Trophoblast cell (in vitro differentiated cells and primary cell): ENCODE measurements at regions not wholly inside any gene's neighbourhood (a gene's known extent, or its start where the extent isn't known, plus 50 kb on each side); places are given as distances from the start of the nearest gene placed in this dataset.
A peak's percentile ranks its signal among the peaks of the same experiment; 100 is the strongest.

Experiments used
- DNase-seq, 2 donors: peaks; one replicate each; pipeline ENCODE4 v3.0.0-alpha.2; 2016
- H2AFZ ChIP-seq: 2 replicates; pipeline ENCODE4 v1.6.1; 2013; ENCODE audit warnings: low read length, moderate library complexity, mild to moderate bottlenecking; ENCODE audit not compliant: insufficient read depth, poor library complexity
- H2AK5ac ChIP-seq: 2 replicates; pipeline ENCODE4 v1.6.1; 2013; ENCODE audit warnings: mild to moderate bottlenecking, low read length
- H2BK120ac ChIP-seq: 2 replicates; pipeline ENCODE4 v1.6.1; 2013; ENCODE audit warnings: low read length, mild to moderate bottlenecking, moderate library complexity; ENCODE audit not compliant: insufficient read depth, poor library complexity
- H2BK12ac ChIP-seq: 2 replicates; pipeline ENCODE4 v1.6.1; 2013; ENCODE audit warnings: mild to moderate bottlenecking, low read length, moderate library complexity
- H2BK5ac ChIP-seq: 2 replicates; pipeline ENCODE4 v1.6.1; 2013; ENCODE audit warnings: low read length, low read depth, moderate library complexity, mild to moderate bottlenecking; ENCODE audit not compliant: poor library complexity
- H3K14ac ChIP-seq: 2 replicates; pipeline ENCODE4 v1.6.1; 2013; ENCODE audit warnings: mild to moderate bottlenecking, low read length
- H3K18ac ChIP-seq: 2 replicates; pipeline ENCODE4 v1.6.1; 2013; ENCODE audit warnings: mild to moderate bottlenecking, low read length
- H3K23ac ChIP-seq: 2 replicates; pipeline ENCODE4 v1.6.1; 2013; ENCODE audit warnings: low read length
- H3K27ac ChIP-seq: 2 replicates; pipeline ENCODE4 v1.5.1; 2013; ENCODE audit warnings: low read depth, mild to moderate bottlenecking, inconsistent platforms, low read length, moderate library complexity
- H3K27me3 ChIP-seq: 2 replicates; pipeline ENCODE4 v1.6.1; 2013; ENCODE audit warnings: inconsistent platforms, mild to moderate bottlenecking, low read length, moderate library complexity; ENCODE audit not compliant: insufficient read depth
- H3K36me3 ChIP-seq, 2 experiments: 1 replicate in 1 of 2; 2 replicates in 1 of 2; pipeline ENCODE4 v1.6.1; 2013; ENCODE audit warnings: low read length in 2 of 2, mild to moderate bottlenecking in 2 of 2, moderate library complexity in 1 of 2; ENCODE audit not compliant: insufficient read depth in 2 of 2, control insufficient read depth in 1 of 2
- H3K4ac ChIP-seq: 2 replicates; pipeline ENCODE4 v1.6.1; 2013; ENCODE audit warnings: low read depth, mild to moderate bottlenecking, low read length, moderate library complexity
- H3K4me1 ChIP-seq, 2 experiments: 1 replicate in 1 of 2; 2 replicates in 1 of 2; pipeline ENCODE4 v1.6.1; 2013; ENCODE audit warnings: low read length in 2 of 2, mild to moderate bottlenecking in 2 of 2, moderate library complexity in 1 of 2; ENCODE audit not compliant: insufficient read depth in 2 of 2, control insufficient read depth in 1 of 2
- H3K4me2 ChIP-seq: 2 replicates; pipeline ENCODE4 v1.6.1; 2013; ENCODE audit warnings: inconsistent platforms, mild to moderate bottlenecking, low read length, moderate library complexity
- H3K4me3 ChIP-seq: 2 replicates; pipeline ENCODE4 v1.5.1; 2013; ENCODE audit warnings: mild to moderate bottlenecking, low read depth, low read length, inconsistent platforms
- H3K79me1 ChIP-seq: one replicate; pipeline ENCODE4 v1.6.1; 2013; ENCODE audit warnings: low read length
- H3K79me2 ChIP-seq: 2 replicates; pipeline ENCODE4 v1.6.1; 2013; ENCODE audit warnings: low read length, mild to moderate bottlenecking; ENCODE audit not compliant: control insufficient read depth, insufficient read depth, poor library complexity
- H3K9ac ChIP-seq: 2 replicates; pipeline ENCODE4 v1.6.1; 2013; ENCODE audit warnings: mild to moderate bottlenecking, low read length
- H3K9me3 ChIP-seq: 2 replicates; pipeline ENCODE4 v1.6.1; 2013; ENCODE audit warnings: low read depth, mild to moderate bottlenecking, control low read depth, inconsistent platforms, low read length; ENCODE audit not compliant: insufficient read depth
- H4K12ac ChIP-seq: 2 replicates; pipeline ENCODE4 v1.6.1; 2013; ENCODE audit warnings: low read depth, mild to moderate bottlenecking, low read length, moderate library complexity
- H4K8ac ChIP-seq: 2 replicates; pipeline ENCODE4 v1.6.1; 2013; ENCODE audit warnings: low read depth, mild to moderate bottlenecking, low read length, moderate library complexity
- H4K91ac ChIP-seq: one replicate; pipeline ENCODE4 v1.6.1; 2013; ENCODE audit warnings: low read depth, mild to moderate bottlenecking, low read length, moderate library complexity
- WGBS: extraction: QIAGEN DNeasy Blood & Tissue Kit; methylation state at CpG from one replicate; pipeline ENCODE4 v1.1.7; 2013; ENCODE audit warnings: missing lambda C conversion rate; ENCODE audit not compliant: insufficient read length, insufficient coverage; ENCODE audit errors: extremely low coverage; 5-methylcytosine and 5-hydroxymethylcytosine counted together

GRCh38 chr16:65700596-65700995, 578.7 kb upstream of the CDH11 start:
- Histone ChIP-seq H3K79me2 (no peaks in the 10 kb centered on the region), H4K91ac (no peak overlapping the region), H3K27ac (no peak overlapping the region)

GRCh38 chr16:65698791-65699321, 577.0 kb upstream of the CDH11 start:
- no peak overlapping the region for H3K9ac ChIP-seq
- no peak overlapping the region for H4K8ac ChIP-seq
- no peak overlapping the region for H2BK120ac ChIP-seq
- WGBS, result no CpG with 5 or more reads among the region's 4 CpGs
- H3K4ac ChIP-seq, result no peak overlapping the region
- no peak overlapping the region for H3K14ac ChIP-seq
- no peaks in the 10 kb centered on the region for H3K36me3 ChIP-seq
- no peak overlapping the region for H2AFZ ChIP-seq
- H3K79me1 ChIP-seq, result peaks cover under 1% of the 10 kb centered on the region
- peaks cover 3% of the 10 kb centered on the region in 2 experiments for H3K4me1 ChIP-seq
- H4K91ac ChIP-seq, result no peak overlapping the region
- H4K12ac ChIP-seq, result no peak overlapping the region
- no peaks in the 10 kb centered on the region for H3K27me3 ChIP-seq
- H2AK5ac ChIP-seq, result no peak overlapping the region
- H2BK12ac ChIP-seq, result no peak overlapping the region
- no peaks in the 10 kb centered on the region for H3K79me2 ChIP-seq
- no peaks in the 10 kb centered on the region for H3K9me3 ChIP-seq
- H3K23ac ChIP-seq, result no peak overlapping the region
- H3K4me3 ChIP-seq, result no peak overlapping the region
- no peak overlapping the region for H3K4me2 ChIP-seq
- no peak overlapping the region for H3K18ac ChIP-seq
- no peak for DNase-seq
- H2BK5ac ChIP-seq, result no peak overlapping the region
- H3K27ac ChIP-seq, result no peak overlapping the region

More at GRCh38 chr16:65700596-65700995, 578.7 kb upstream of the CDH11 start:
- DNase-seq, result peak in 1 of 2 donors; percentile 12
- H3K4ac ChIP-seq, result no peak overlapping the region
- no peak overlapping the region for H3K4me3 ChIP-seq
- H3K23ac ChIP-seq, result no peak overlapping the region
- H3K79me1 ChIP-seq, result peaks cover 2% of the 10 kb centered on the region
- no peak overlapping the region for H3K18ac ChIP-seq
- H4K12ac ChIP-seq, result no peak overlapping the region
- H3K14ac ChIP-seq, result no peak overlapping the region
- H3K4me1 ChIP-seq, result peaks cover 3% of the 10 kb centered on the region in 2 experiments
- H2BK120ac ChIP-seq, result no peak overlapping the region
- H3K27me3 ChIP-seq, result no peaks in the 10 kb centered on the region
- H2BK5ac ChIP-seq, result no peak overlapping the region
- WGBS, result no CpG with 5 or more reads among the region's 2 CpGs
- H3K9ac ChIP-seq, result no peak overlapping the region
- H4K8ac ChIP-seq, result no peak overlapping the region
- no peak overlapping the region for H2BK12ac ChIP-seq
- H2AFZ ChIP-seq, result no peak overlapping the region
- H3K36me3 ChIP-seq, result no peaks in the 10 kb centered on the region
- H3K4me2 ChIP-seq, result no peak overlapping the region
- H2AK5ac ChIP-seq, result no peak overlapping the region
- no peaks in the 10 kb centered on the region for H3K9me3 ChIP-seq

- Histone ChIP-seq H2BK5ac (no peak overlapping the region), H2AFZ (no peak overlapping the region), H3K9ac (no peak overlapping the region), H4K8ac (no peak overlapping the region), H4K12ac (no peak overlapping the region), H3K4ac (no peak overlapping the region), H4K91ac (no peak overlapping the region), H3K27me3 (no peaks in the 10 kb centered on the region), H3K4me1 (no peaks in the 10 kb centered on the region), H2BK120ac (no peak overlapping the region), H3K4me3 (no peak overlapping the region), H3K79me2 (no peaks in the 10 kb centered on the region), H3K36me3 (no peaks in the 10 kb centered on the region), H3K23ac (no peak overlapping the region), H2BK12ac (no peak overlapping the region), H3K4me2 (no peak overlapping the region), H3K18ac (no peak overlapping the region), H3K27ac (no peak overlapping the region), H2AK5ac (no peak overlapping the region), H3K79me1 (no peaks in the 10 kb centered on the region), H3K9me3 (no peaks in the 10 kb centered on the region), H3K14ac (no peak overlapping the region)
- DNase-seq, result no peak
- WGBS, result no CpG with 5 or more reads among the region's 5 CpGs
Measured at GRCh38 chr16:65697521-65697920, 575.7 kb upstream of the CDH11 start.

GRCh38 chr16:65697065-65697464, 575.2 kb upstream of the CDH11 start:
- H2AFZ ChIP-seq, result no peak overlapping the region
- no peak for DNase-seq
- no peak overlapping the region for H4K12ac ChIP-seq
- H3K27ac ChIP-seq, result no peak overlapping the region
- no peaks in the 10 kb centered on the region for H3K79me1 ChIP-seq
- no peak overlapping the region for H3K14ac ChIP-seq
- no peak overlapping the region for H2BK5ac ChIP-seq
- WGBS, result no CpG with 5 or more reads among the region's 1 CpG
- H3K23ac ChIP-seq, result no peak overlapping the region
- no peak overlapping the region for H2AK5ac ChIP-seq
- no peaks in the 10 kb centered on the region for H3K9me3 ChIP-seq
- H4K8ac ChIP-seq, result no peak overlapping the region
- H2BK12ac ChIP-seq, result no peak overlapping the region
- H3K4me1 ChIP-seq, result no peaks in the 10 kb centered on the region
- H3K4me2 ChIP-seq, result no peak overlapping the region
- no peak overlapping the region for H3K9ac ChIP-seq
- no peak overlapping the region for H2BK120ac ChIP-seq
- no peaks in the 10 kb centered on the region for H3K36me3 ChIP-seq
- no peak overlapping the region for H3K4ac ChIP-seq
- no peak overlapping the region for H3K4me3 ChIP-seq
- no peak overlapping the region for H3K18ac ChIP-seq
- H3K27me3 ChIP-seq, result no peaks in the 10 kb centered on the region
- H4K91ac ChIP-seq, result no peak overlapping the region
- H3K79me2 ChIP-seq, result no peaks in the 10 kb centered on the region
